GM21717 (cell line): ENCODE measurements at regions not wholly inside any gene's neighbourhood (a gene's known extent, or its start where the extent isn't known, plus 50 kb on each side); places are given as distances from the start of the nearest gene placed in this dataset.

Experiments used
- ATAC-seq: cut with Tn5 transposase; IDR thresholded peaks from one replicate; pipeline ENCODE4 v1.9.1; 2021; ENCODE audit warnings: mild to moderate bottlenecking, moderate library complexity; ENCODE audit not compliant: unreplicated experiment

GRCh38 chr18:40523287-40523686, 1431.7 kb upstream of the PIK3C3 start:
- no peak for ATAC-seq

- ATAC-seq = no peak
These were observed 1454.0 kb upstream of the PIK3C3 start for GRCh38 chr18:40501026-40501425.

- ATAC-seq = no peak
These were observed 1460.4 kb upstream of the PIK3C3 start for GRCh38 chr18:40494603-40495002.

GRCh38 chr18:40493316-40493715, 1461.7 kb upstream of the PIK3C3 start:
- ATAC-seq = no peak

GRCh38 chr18:40489301-40489700, 1465.7 kb upstream of the PIK3C3 start:
- ATAC-seq = no peak

GRCh38 chr18:40485318-40485717, 1469.7 kb upstream of the PIK3C3 start:
- no peak for ATAC-seq

- no peak for ATAC-seq
These were observed 1481.6 kb upstream of the PIK3C3 start for GRCh38 chr18:40473221-40474029.

- ATAC-seq = no peak
These were observed 1484.3 kb upstream of the PIK3C3 start for GRCh38 chr18:40470723-40471122.

- no peak for ATAC-seq
These were observed 1485.2 kb upstream of the PIK3C3 start for GRCh38 chr18:40469851-40470250.

- no peak for ATAC-seq
These were observed 1485.7 kb upstream of the PIK3C3 start for GRCh38 chr18:40469316-40469715.

GRCh38 chr18:40464032-40464431, 1491.0 kb upstream of the PIK3C3 start:
- no peak for ATAC-seq

- no peak for ATAC-seq
These were observed 1501.1 kb upstream of the PIK3C3 start for GRCh38 chr18:40453903-40454302.

- ATAC-seq = no peak
These were observed 1502.4 kb upstream of the PIK3C3 start for GRCh38 chr18:40452599-40452998.

- no peak for ATAC-seq
These were observed 1504.3 kb upstream of the PIK3C3 start for GRCh38 chr18:40450751-40451150.

- no peak for ATAC-seq
These were observed 1507.2 kb upstream of the PIK3C3 start for GRCh38 chr18:40447820-40448219.

GRCh38 chr18:40440088-40440487, 1514.9 kb upstream of the PIK3C3 start:
- no peak for ATAC-seq

GRCh38 chr18:40437517-40437916, 1517.5 kb upstream of the PIK3C3 start:
- ATAC-seq = no peak

- no peak for ATAC-seq
These were observed 1523.7 kb upstream of the PIK3C3 start for GRCh38 chr18:40431071-40431985.

GRCh38 chr18:40423291-40423690, 1531.7 kb upstream of the PIK3C3 start:
- no peak for ATAC-seq

GRCh38 chr18:40420675-40421074, 1534.4 kb upstream of the PIK3C3 start:
- ATAC-seq = no peak

- no peak for ATAC-seq
These were observed 1537.5 kb upstream of the PIK3C3 start for GRCh38 chr18:40417501-40417900.

GRCh38 chr18:40415821-40416220, 1539.2 kb upstream of the PIK3C3 start:
- ATAC-seq = no peak
